RPMI8226 (cell line): ENCODE measurements at regions not wholly inside any gene's neighbourhood (a gene's known extent, or its start where the extent isn't known, plus 50 kb on each side); places are given as distances from the start of the nearest gene placed in this dataset.

ENCODE experiments used
- DNase-seq: peaks from one replicate; pipeline ENCODE4 v3.0.0-alpha.2; 2015

DNA sequence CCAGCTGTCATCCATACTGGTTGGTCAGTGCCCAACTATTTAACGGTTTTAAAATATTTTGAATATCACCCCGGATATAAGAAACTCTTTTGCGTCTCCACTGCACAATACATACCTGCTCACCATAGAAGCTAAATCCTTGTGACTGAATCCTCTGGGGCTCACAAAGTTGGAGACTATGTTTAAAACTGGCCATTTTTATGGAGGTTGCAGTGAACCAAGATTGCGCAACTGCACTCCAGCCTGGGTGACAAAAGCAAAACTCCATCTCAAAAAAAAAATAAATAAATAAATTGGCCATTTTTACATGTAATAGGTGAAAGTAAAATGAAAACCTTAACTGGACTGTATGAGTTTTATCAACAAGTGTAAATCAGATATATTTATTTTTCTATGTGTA, 55.6 kb upstream of the TMEM17 start:
- DNase-seq, result no peak

DNA sequence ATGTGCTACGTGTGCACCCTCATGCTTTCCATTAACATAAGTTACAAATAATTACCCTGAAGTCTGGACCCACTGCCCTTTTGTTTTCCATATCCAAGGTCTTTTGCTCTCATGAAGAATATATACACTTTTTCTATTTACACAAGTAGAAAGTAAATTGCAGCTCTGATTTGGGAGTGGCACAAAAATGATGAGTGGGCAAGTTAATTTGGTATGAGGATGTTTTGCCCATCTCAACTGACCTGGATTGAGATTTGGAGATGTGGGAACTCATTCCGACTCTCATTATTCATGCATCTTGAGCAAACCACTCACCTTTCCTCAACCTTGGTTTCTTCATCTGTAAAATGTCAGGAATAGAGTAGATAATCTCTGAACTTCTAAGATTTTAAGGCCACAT, 53.6 kb upstream of the TMEM17 start:
- DNase-seq, result no peak

GRCh38 chr2:62558743-62559142, 52.7 kb upstream of the TMEM17 start:
- DNase-seq, result no peak

DNA sequence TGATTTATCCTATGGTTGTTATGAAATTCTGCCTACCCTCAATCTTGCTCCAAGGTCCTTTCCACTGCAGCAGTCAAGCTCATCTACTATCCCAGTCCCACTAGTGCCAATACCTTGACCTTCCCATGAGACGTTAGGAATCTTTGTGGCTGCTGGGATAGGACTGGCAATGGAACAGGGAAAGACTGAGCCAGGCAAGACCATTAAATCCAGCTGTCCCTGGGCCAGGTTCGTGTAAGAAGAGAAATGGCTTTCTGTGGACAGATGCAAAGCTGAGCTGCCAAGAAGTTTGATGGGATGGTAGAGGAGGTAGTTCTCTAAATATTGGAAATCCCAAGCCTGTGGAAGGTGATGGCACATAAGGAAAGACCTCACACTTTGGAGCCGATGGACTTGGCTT, 50.1 kb upstream of the TMEM17 start:
- no peak for DNase-seq
